ENCODE measurements at regions not wholly inside any gene's neighbourhood (a gene's known extent, or its start where the extent isn't known, plus 50 kb on each side); places are given as distances from the start of the nearest gene placed in this dataset.

- Histone ChIP-seq H3K36me3 (ENCODE audit: insufficient read depth, low read length) (no peaks in the 10 kb centered on the region), H3K27ac (ENCODE audit: low read depth, low read length) (no peak overlapping the region), H3K4me1 (ENCODE audit: insufficient read depth, low read length) (peaks cover 12% of the 10 kb centered on the region; the same call in 1 of the 2 replicates), H3K9me3 (ENCODE audit: insufficient read depth, low read depth, low read length) (no peaks in the 10 kb centered on the region), H3K27me3 (ENCODE audit: insufficient read depth, low read length) (no peaks in the 10 kb centered on the region), H3K9ac (ENCODE audit: low read depth, low read length) (no peak overlapping the region), H3K4me3 (ENCODE audit: low read length) (no peak overlapping the region)
- WGBS = 96% methylated on average over 9 of the region's 9 CpGs
Measured at GRCh38 chr6:16836144-16836981, 75.1 kb upstream of the ATXN1 start.

- no peaks in the 10 kb centered on the region for H3K9me3 ChIP-seq (ENCODE audit: insufficient read depth, low read depth, low read length)
- no peaks in the 10 kb centered on the region for H3K4me1 ChIP-seq (ENCODE audit: insufficient read depth, low read length)
- no peaks in the 10 kb centered on the region for H3K27me3 ChIP-seq (ENCODE audit: insufficient read depth, low read length)
- H3K9ac ChIP-seq (ENCODE audit: low read depth, low read length) = no peak overlapping the region
- H3K4me3 ChIP-seq (ENCODE audit: low read length) = no peak overlapping the region
- 90% methylated on average over 2 of the region's 3 CpGs for WGBS
- H3K36me3 ChIP-seq (ENCODE audit: insufficient read depth, low read length) = no peaks in the 10 kb centered on the region
- H3K27ac ChIP-seq (ENCODE audit: low read depth, low read length) = no peak overlapping the region
Measured at GRCh38 chr6:16834242-16834641, 73.0 kb upstream of the ATXN1 start.

- no peak overlapping the region for H3K4me3 ChIP-seq (ENCODE audit: low read length)
- H3K27me3 ChIP-seq (ENCODE audit: insufficient read depth, low read length) = no peaks in the 10 kb centered on the region
- no peaks in the 10 kb centered on the region for H3K9me3 ChIP-seq (ENCODE audit: insufficient read depth, low read depth, low read length)
- H3K27ac ChIP-seq (ENCODE audit: low read depth, low read length) = no peak overlapping the region
- 95% methylated on average over 5 of the region's 6 CpGs for WGBS
- no peaks in the 10 kb centered on the region for H3K36me3 ChIP-seq (ENCODE audit: insufficient read depth, low read length)
- H3K9ac ChIP-seq (ENCODE audit: low read depth, low read length) = no peak overlapping the region
- no peaks in the 10 kb centered on the region for H3K4me1 ChIP-seq (ENCODE audit: insufficient read depth, low read length)
Measured at GRCh38 chr6:16832721-16833120, 71.5 kb upstream of the ATXN1 start.

DNA sequence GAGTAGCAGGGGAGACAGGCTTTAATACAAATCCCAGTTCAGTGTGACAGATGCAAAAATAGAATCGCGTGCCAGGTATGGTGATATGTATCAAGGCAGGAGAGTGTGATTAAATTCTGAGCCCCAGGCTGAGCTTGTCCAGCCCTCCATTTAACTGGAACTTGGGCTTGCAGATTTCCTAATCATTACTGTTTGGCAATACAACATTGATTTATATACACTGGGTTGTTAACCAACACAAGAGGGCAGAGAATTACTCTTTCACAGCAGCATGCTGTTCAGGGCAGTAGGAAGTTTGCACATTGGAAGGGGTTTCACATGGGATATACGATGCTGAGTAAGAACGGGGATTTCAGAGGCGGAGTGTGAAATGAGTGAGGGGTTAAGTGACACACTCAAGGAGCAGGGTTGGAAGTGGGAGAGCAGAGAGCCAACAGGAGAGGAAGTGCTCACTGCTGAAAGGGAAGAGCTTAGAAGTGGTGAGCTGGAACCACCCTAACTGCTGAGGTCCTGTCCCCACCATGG lies 70.8 kb upstream of the ATXN1 start:
- no peaks in the 10 kb centered on the region for H3K9me3 ChIP-seq (ENCODE audit: insufficient read depth, low read depth, low read length)
- H3K4me3 ChIP-seq (ENCODE audit: low read length) = no peak overlapping the region
- H3K36me3 ChIP-seq (ENCODE audit: insufficient read depth, low read length) = no peaks in the 10 kb centered on the region
- no peak overlapping the region for H3K27ac ChIP-seq (ENCODE audit: low read depth, low read length)
- no peaks in the 10 kb centered on the region for H3K4me1 ChIP-seq (ENCODE audit: insufficient read depth, low read length)
- H3K27me3 ChIP-seq (ENCODE audit: insufficient read depth, low read length) = no peaks in the 10 kb centered on the region
- WGBS = 94% methylated on average over 5 of the region's 5 CpGs
- no peak overlapping the region for H3K9ac ChIP-seq (ENCODE audit: low read depth, low read length)

GRCh38 chr6:16831136-16831535 lies 69.9 kb upstream of the ATXN1 start:
- no peak overlapping the region for H3K9ac ChIP-seq (ENCODE audit: low read depth, low read length)
- H3K4me3 ChIP-seq (ENCODE audit: low read length) = no peak overlapping the region
- 86% methylated on average over 8 of the region's 8 CpGs for WGBS
- H3K27me3 ChIP-seq (ENCODE audit: insufficient read depth, low read length) = no peaks in the 10 kb centered on the region
- H3K27ac ChIP-seq (ENCODE audit: low read depth, low read length) = no peak overlapping the region
- H3K36me3 ChIP-seq (ENCODE audit: insufficient read depth, low read length) = no peaks in the 10 kb centered on the region
- H3K4me1 ChIP-seq (ENCODE audit: insufficient read depth, low read length) = no peaks in the 10 kb centered on the region
- H3K9me3 ChIP-seq (ENCODE audit: insufficient read depth, low read depth, low read length) = no peaks in the 10 kb centered on the region

- Histone ChIP-seq H3K36me3 (ENCODE audit: insufficient read depth, low read length) (no peaks in the 10 kb centered on the region), H3K9me3 (ENCODE audit: insufficient read depth, low read depth, low read length) (no peaks in the 10 kb centered on the region), H3K27me3 (ENCODE audit: insufficient read depth, low read length) (no peaks in the 10 kb centered on the region), H3K4me3 (ENCODE audit: low read length) (no peak overlapping the region), H3K4me1 (ENCODE audit: insufficient read depth, low read length) (no peaks in the 10 kb centered on the region), H3K9ac (ENCODE audit: low read depth, low read length) (no peak overlapping the region), H3K27ac (ENCODE audit: low read depth, low read length) (no peak overlapping the region)
- 92% methylated on average over 2 of the region's 2 CpGs for WGBS
Measured at GRCh38 chr6:16828058-16828457, 66.8 kb upstream of the ATXN1 start.

DNA sequence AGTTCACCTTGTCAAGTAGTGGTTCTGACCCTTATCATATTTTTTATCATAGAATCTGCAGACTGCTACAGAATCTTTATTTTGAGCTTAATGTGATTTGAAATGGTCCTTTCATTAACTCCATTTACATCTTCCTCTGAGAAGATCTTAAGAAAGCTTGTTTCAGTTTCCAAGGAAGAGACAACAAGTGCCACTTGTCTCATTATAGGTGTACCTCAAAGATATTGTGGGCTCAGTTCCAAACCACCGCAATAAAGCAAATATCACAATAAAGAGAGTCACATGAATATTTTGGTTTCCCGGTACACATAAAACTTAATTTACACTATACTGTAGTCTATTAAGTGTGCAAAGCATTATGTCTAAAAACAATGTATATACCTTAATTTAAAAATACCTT lies 66.4 kb upstream of the ATXN1 start:
- no peaks in the 10 kb centered on the region for H3K4me1 ChIP-seq (ENCODE audit: insufficient read depth, low read length)
- no peaks in the 10 kb centered on the region for H3K9me3 ChIP-seq (ENCODE audit: insufficient read depth, low read depth, low read length)
- WGBS = 100% methylated on average over 1 of the region's 2 CpGs
- H3K27me3 ChIP-seq (ENCODE audit: insufficient read depth, low read length) = no peaks in the 10 kb centered on the region
- H3K27ac ChIP-seq (ENCODE audit: low read depth, low read length) = no peak overlapping the region
- H3K4me3 ChIP-seq (ENCODE audit: low read length) = no peak overlapping the region
- no peak overlapping the region for H3K9ac ChIP-seq (ENCODE audit: low read depth, low read length)
- H3K36me3 ChIP-seq (ENCODE audit: insufficient read depth, low read length) = no peaks in the 10 kb centered on the region

- WGBS = 92% methylated on average over 6 of the region's 6 CpGs
- Histone ChIP-seq H3K4me1 (ENCODE audit: insufficient read depth, low read length) (no peaks in the 10 kb centered on the region), H3K27ac (ENCODE audit: low read depth, low read length) (no peak overlapping the region), H3K4me3 (ENCODE audit: low read length) (no peak overlapping the region), H3K9me3 (ENCODE audit: insufficient read depth, low read depth, low read length) (no peaks in the 10 kb centered on the region), H3K9ac (ENCODE audit: low read depth, low read length) (no peak overlapping the region), H3K36me3 (ENCODE audit: insufficient read depth, low read length) (no peaks in the 10 kb centered on the region), H3K27me3 (ENCODE audit: insufficient read depth, low read length) (no peaks in the 10 kb centered on the region)
Measured at GRCh38 chr6:16825784-16826183, 64.5 kb upstream of the ATXN1 start.

DNA sequence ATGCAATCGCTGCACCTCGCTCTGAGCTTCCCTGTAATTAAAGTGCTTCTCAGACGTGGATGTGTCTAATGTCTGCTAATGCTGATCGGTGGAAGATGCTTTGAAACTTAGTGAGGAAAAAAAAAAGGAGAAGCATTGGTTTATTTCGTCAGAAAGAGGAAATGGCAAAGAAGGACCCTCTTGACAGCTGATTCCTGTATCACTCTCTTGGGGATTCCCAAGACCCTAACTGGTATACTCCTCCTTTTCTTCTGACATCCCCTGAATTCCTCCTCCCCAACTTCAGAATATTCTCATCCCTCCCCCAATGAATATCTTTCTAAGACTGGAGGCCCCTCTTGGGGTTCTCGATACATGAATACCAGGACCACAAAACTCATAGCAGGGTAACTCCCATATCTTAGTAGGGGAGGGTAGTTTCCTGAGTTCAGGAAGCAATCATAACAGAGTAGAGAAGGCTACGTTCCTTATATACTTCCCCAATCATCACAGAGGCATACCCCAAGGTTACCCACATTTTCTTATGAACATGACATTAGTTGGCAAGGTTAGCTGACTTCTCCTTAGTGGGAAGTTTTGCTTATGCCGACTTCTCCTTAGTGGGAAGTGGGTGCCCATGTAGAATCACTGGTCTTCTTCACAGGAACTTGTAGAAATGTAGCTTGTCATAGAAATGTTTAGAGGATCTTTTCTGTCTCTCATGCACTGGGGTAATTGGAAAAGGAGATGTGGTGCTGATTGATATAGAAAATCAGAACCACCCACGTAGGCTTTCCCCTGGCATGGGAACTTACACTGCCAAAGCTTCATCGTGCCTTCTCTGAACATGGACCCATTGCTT lies 63.8 kb upstream of the ATXN1 start:
- H3K9ac ChIP-seq (ENCODE audit: low read depth, low read length) = no peak overlapping the region
- H3K4me1 ChIP-seq (ENCODE audit: insufficient read depth, low read length) = no peaks in the 10 kb centered on the region
- no peak overlapping the region for H3K27ac ChIP-seq (ENCODE audit: low read depth, low read length)
- H3K27me3 ChIP-seq (ENCODE audit: insufficient read depth, low read length) = no peaks in the 10 kb centered on the region
- H3K36me3 ChIP-seq (ENCODE audit: insufficient read depth, low read length) = no peaks in the 10 kb centered on the region
- no peak overlapping the region for H3K4me3 ChIP-seq (ENCODE audit: low read length)
- no peaks in the 10 kb centered on the region for H3K9me3 ChIP-seq (ENCODE audit: insufficient read depth, low read depth, low read length)
- WGBS = 95% methylated on average over 9 of the region's 10 CpGs

- no peaks in the 10 kb centered on the region for H3K36me3 ChIP-seq (ENCODE audit: insufficient read depth, low read length)
- H3K4me3 ChIP-seq (ENCODE audit: low read length) = no peak overlapping the region
- no peak overlapping the region for H3K9ac ChIP-seq (ENCODE audit: low read depth, low read length)
- no peaks in the 10 kb centered on the region for H3K27me3 ChIP-seq (ENCODE audit: insufficient read depth, low read length)
- 98% methylated on average over 2 of the region's 2 CpGs for WGBS
- no peak overlapping the region for H3K27ac ChIP-seq (ENCODE audit: low read depth, low read length)
- no peaks in the 10 kb centered on the region for H3K4me1 ChIP-seq (ENCODE audit: insufficient read depth, low read length)
- no peaks in the 10 kb centered on the region for H3K9me3 ChIP-seq (ENCODE audit: insufficient read depth, low read depth, low read length)
Measured at GRCh38 chr6:16823718-16824352, 62.6 kb upstream of the ATXN1 start.

Data from HUES64 (cell line).